Liver (tissue), 8 donors: ENCODE measurements at regions not wholly inside any gene's neighbourhood (a gene's known extent, or its start where the extent isn't known, plus 50 kb on each side); places are given as distances from the start of the nearest gene placed in this dataset.

Experiments used
- DNase-seq: peaks from one replicate; pipeline ENCODE4 v3.0.0-alpha.2; 2017; ENCODE audit warnings: low spot score
- H3K27ac ChIP-seq, 2 donors: one replicate each; pipeline ENCODE4 v1.7.0; 2013; ENCODE audit warnings: inconsistent platforms in 2 of 2, low read length in 2 of 2, control low read depth in 1 of 2, low read depth in 1 of 2, mild to moderate bottlenecking in 1 of 2
- H3K27me3 ChIP-seq, 4 donors: one replicate each; pipeline versions ENCODE4 v1.6.1 to v1.7.0; 2013; ENCODE audit warnings: low read length in 3 of 4, inconsistent platforms in 1 of 4, mild to moderate bottlenecking in 1 of 4, moderate library complexity in 1 of 4; ENCODE audit not compliant: control insufficient read depth in 4 of 4, insufficient read depth in 4 of 4
- H3K36me3 ChIP-seq, 4 donors: one replicate each; pipeline versions ENCODE4 v1.6.1 to v1.7.0; 2013; ENCODE audit warnings: low read length in 3 of 4, mild to moderate bottlenecking in 3 of 4, low read depth in 1 of 4, moderate library complexity in 1 of 4; ENCODE audit not compliant: control insufficient read depth in 4 of 4, insufficient read depth in 3 of 4
- H3K4me1 ChIP-seq, 4 donors: one replicate each; pipeline versions ENCODE4 v1.6.1 to v1.7.0; 2013; ENCODE audit warnings: low read length in 3 of 4, mild to moderate bottlenecking in 3 of 4, moderate library complexity in 1 of 4; ENCODE audit not compliant: control insufficient read depth in 4 of 4, insufficient read depth in 4 of 4
- H3K4me3 ChIP-seq, 3 donors: one replicate each; pipeline versions ENCODE4 v1.6.1 to v1.7.0; 2013; ENCODE audit warnings: low read length in 3 of 3, control low read depth in 1 of 3, low read depth in 1 of 3, mild to moderate bottlenecking in 1 of 3
- H3K9ac ChIP-seq, 2 donors: one replicate each; pipeline ENCODE4 v1.7.0; 2013; ENCODE audit warnings: low read length in 2 of 2, mild to moderate bottlenecking in 2 of 2, moderate library complexity in 2 of 2, control low read depth in 1 of 2, low read depth in 1 of 2
- H3K9me3 ChIP-seq, 4 donors: one replicate each; pipeline versions ENCODE4 v1.6.1 to v1.7.0; 2013; ENCODE audit warnings: low read length in 3 of 4; ENCODE audit not compliant: control insufficient read depth in 4 of 4
- CTCF ChIP-seq: fragments of 150-350 bp; IDR thresholded peaks from 2 replicates; pipeline ENCODE4 v1.5.1; 2017; ENCODE audit warnings: improper control_type of control experiment, low read depth, low read length; ENCODE audit not compliant: missing input control
- EGR1 ChIP-seq, 2 donors: IDR thresholded peaks; 2 replicates each; pipeline ENCODE4 v1.6.1; 2016 to 2018; ENCODE audit warnings: antibody characterized with exemption in 2 of 2, low read depth in 2 of 2
- FOXA1 ChIP-seq: IDR thresholded peaks from 2 replicates; pipeline ENCODE4 v1.6.1; 2016; ENCODE audit warnings: antibody characterized with exemption
- FOXA2 ChIP-seq: IDR thresholded peaks from 2 replicates; pipeline ENCODE4 v1.6.1; 2016; ENCODE audit warnings: antibody characterized with exemption
- GABPA ChIP-seq, 2 donors: IDR thresholded peaks in 1 of 2; conservative IDR thresholded peaks in 1 of 2; 2 replicates each; pipeline ENCODE4 v1.6.1; 2016; ENCODE audit warnings: antibody characterized with exemption in 2 of 2, mild to moderate bottlenecking in 1 of 2, moderate library complexity in 1 of 2
- HNF4A ChIP-seq, 2 donors: conservative IDR thresholded peaks; 2 replicates each; pipeline ENCODE4 v1.6.1; 2016; ENCODE audit warnings: antibody characterized with exemption in 2 of 2, mild to moderate bottlenecking in 2 of 2
- HNF4G ChIP-seq: IDR thresholded peaks from 2 replicates; pipeline ENCODE4 v1.6.1; 2016; ENCODE audit warnings: antibody characterized with exemption
- JUND ChIP-seq, 2 donors: IDR thresholded peaks; 2 replicates each; pipeline ENCODE4 v1.6.1; 2016; ENCODE audit warnings: antibody characterized with exemption in 2 of 2
- NR2F2 ChIP-seq: IDR thresholded peaks from 2 replicates; pipeline ENCODE4 v1.6.1; 2016; ENCODE audit warnings: antibody characterized with exemption
- RAD21 ChIP-seq, 2 donors: IDR thresholded peaks; 2 replicates each; pipeline ENCODE4 v1.6.1; 2016; ENCODE audit warnings: antibody characterized with exemption in 2 of 2, mild to moderate bottlenecking in 2 of 2
- REST ChIP-seq: IDR thresholded peaks from 2 replicates; pipeline ENCODE4 v1.6.1; 2016; ENCODE audit warnings: antibody characterized with exemption, mild to moderate bottlenecking
- RXRA ChIP-seq, 2 donors: IDR thresholded peaks; 2 replicates each; pipeline ENCODE4 v1.6.1; 2017 to 2018; ENCODE audit warnings: antibody characterized with exemption in 2 of 2, mild to moderate bottlenecking in 1 of 2
- SP1 ChIP-seq: IDR thresholded peaks from 2 replicates; pipeline ENCODE4 v1.6.1; 2018; ENCODE audit warnings: antibody characterized with exemption, mild to moderate bottlenecking
- TAF1 ChIP-seq: conservative IDR thresholded peaks from 2 replicates; pipeline ENCODE4 v1.6.1; 2016; ENCODE audit warnings: antibody characterized with exemption, mild to moderate bottlenecking
- YY1 ChIP-seq: IDR thresholded peaks from 2 replicates; pipeline ENCODE4 v1.6.1; 2016; ENCODE audit warnings: antibody characterized with exemption, mild to moderate bottlenecking
- ZBTB33 ChIP-seq: IDR thresholded peaks from 2 replicates; pipeline ENCODE4 v1.6.1; 2016; ENCODE audit warnings: antibody characterized with exemption
- WGBS: extraction: QIAGEN DNeasy Blood & Tissue Kit; methylation state at CpG from one replicate; pipeline ENCODE4 v1.1.7; 2013; 5-methylcytosine and 5-hydroxymethylcytosine counted together
- TF ChIP-seq, protein P1 (sequence below): IDR thresholded peaks from 2 replicates; pipeline ENCODE4 v1.6.1; 2016; ENCODE audit warnings: antibody characterized with exemption
- donor health status: healthy.
- donor health status: healthy.
- donor health status: healthy.
- donor health status: healthy.
- donor health status: healthy.

DNA sequence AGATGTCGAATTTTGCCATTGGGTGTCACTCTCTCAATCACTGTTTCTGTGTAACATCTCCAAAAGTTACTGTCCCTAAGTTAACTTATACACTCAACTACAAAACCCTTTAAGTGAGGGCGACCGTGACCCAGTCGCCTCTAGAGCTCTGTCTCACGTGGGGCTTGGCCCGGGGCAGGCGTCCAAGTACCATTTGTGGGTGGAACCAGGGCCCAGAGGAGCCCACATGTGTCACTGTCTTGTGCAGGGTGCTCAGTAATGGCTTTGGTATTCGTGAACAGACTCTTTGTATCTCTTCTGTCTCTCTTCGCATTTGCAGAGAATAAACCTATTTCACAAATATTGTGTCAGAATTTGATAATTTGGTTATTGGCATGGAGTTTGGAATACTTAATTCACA lies 109.9 kb upstream of the THBS2 start:
- Histone ChIP-seq H3K36me3 (no peaks in the 10 kb centered on the region), H3K27me3 (no peaks in the 10 kb centered on the region), H3K4me1 (no peaks in the 10 kb centered on the region), H3K27ac (no peak overlapping the region), H3K4me3 (no peak overlapping the region), H3K9ac (no peak overlapping the region), H3K9me3 (no peaks in the 10 kb centered on the region)
- WGBS: 69% methylated on average over 9 of the region's 9 CpGs
- no peak for DNase-seq
- TF ChIP-seq REST: no peak
- no peak for TF ChIP-seq TAF1
- TF ChIP-seq NR2F2: no peak
- no peak for TF ChIP-seq EGR1 (IDR thresholded peaks at IDR 0.05; ENCODE audit: low read depth in 2 of 2)
- no peak for TF ChIP-seq JUND (IDR thresholded peaks at IDR 0.05)
- TF ChIP-seq, protein P1, sequence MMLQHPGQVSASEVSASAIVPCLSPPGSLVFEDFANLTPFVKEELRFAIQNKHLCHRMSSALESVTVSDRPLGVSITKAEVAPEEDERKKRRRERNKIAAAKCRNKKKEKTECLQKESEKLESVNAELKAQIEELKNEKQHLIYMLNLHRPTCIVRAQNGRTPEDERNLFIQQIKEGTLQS: no peak
- TF ChIP-seq SP1: no peak
- no peak for TF ChIP-seq HNF4A (conservative IDR thresholded peaks at IDR 0.05)
- no peak for TF ChIP-seq RAD21 (IDR thresholded peaks at IDR 0.05)
- TF ChIP-seq ZBTB33: no peak
- no peak for TF ChIP-seq YY1
- TF ChIP-seq RXRA (IDR thresholded peaks at IDR 0.05): no peak
- TF ChIP-seq FOXA2: no peak
- TF ChIP-seq GABPA (IDR thresholded peaks at IDR 0.05 in 1 of 2, conservative IDR thresholded peaks at IDR 0.05 in 1 of 2): no peak
- no peak for TF ChIP-seq CTCF
- no peak for TF ChIP-seq FOXA1
- TF ChIP-seq HNF4G: no peak

DNA sequence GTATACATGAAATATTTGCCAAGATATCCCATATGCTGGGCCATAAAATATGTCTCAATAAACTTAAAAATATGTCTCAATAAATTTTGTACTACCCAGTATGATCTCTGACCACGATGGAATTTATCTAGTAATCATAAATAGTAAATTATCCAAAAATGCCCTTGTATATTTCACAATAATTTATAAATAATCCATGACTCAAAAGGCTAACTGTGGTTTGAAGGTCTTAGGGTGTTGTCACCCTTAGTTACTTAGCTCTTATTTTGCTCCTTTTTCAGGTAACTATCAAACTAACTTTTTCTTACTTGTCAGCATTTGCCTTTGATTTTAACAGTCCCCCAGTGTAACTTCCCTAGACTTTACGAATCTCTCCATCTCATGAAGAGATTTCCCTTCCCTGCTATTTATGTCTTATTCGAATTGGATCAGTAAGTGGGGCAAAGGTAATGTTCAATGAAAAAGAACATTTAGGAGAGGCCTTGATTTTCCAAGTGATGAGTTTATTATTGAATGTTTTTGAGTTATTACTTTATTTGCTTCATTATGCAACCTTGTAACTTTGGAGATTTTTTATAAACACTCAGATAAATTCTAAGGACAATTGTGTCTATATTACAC lies 109.0 kb upstream of the THBS2 start:
- no peak for DNase-seq
- Histone ChIP-seq H3K9me3 (no peaks in the 10 kb centered on the region), H3K27ac (no peak overlapping the region), H3K27me3 (no peaks in the 10 kb centered on the region), H3K4me3 (no peak overlapping the region), H3K36me3 (no peaks in the 10 kb centered on the region), H3K4me1 (no peaks in the 10 kb centered on the region), H3K9ac (no peak overlapping the region)
- no peak for TF ChIP-seq CTCF
- TF ChIP-seq YY1: no peak
- TF ChIP-seq, protein P1: no peak
- TF ChIP-seq ZBTB33: no peak
- TF ChIP-seq EGR1 (IDR thresholded peaks at IDR 0.05; ENCODE audit: low read depth in 2 of 2): no peak
- no peak for TF ChIP-seq HNF4A (conservative IDR thresholded peaks at IDR 0.05)
- TF ChIP-seq HNF4G: no peak
- WGBS: 66% methylated on average over 3 of the region's 3 CpGs
